AG04449 (cell line): ENCODE measurements at regions not wholly inside any gene's neighbourhood (a gene's known extent, or its start where the extent isn't known, plus 50 kb on each side); places are given as distances from the start of the nearest gene placed in this dataset.

Experiments used
- CTCF ChIA-PET: fragments of 350-600 bp; formaldehyde crosslinking; extraction: SDS; loops from one replicate; lab custom pipeline; 2021; ENCODE audit warnings: antibody characterized with exemption; lab: Yijun Ruan, JAX
- POLR2A ChIA-PET: fragments of 400-600, 350-600 bp; formaldehyde crosslinking; extraction: SDS; loops from one replicate; lab custom pipeline; 2020; ENCODE audit warnings: antibody characterized with exemption, inconsistent platforms; lab: Yijun Ruan, JAX
- DNase-seq: peaks from one replicate; pipeline ENCODE4 v3.0.0-alpha.2; 2010; ENCODE audit warnings: low read depth, low spot score
- H3K4me3 ChIP-seq: 2 replicates; pipeline ENCODE4 v1.5.1; 2011; ENCODE audit warnings: low read depth, mild to moderate bottlenecking, control low read depth, low read length
- TF ChIP-seq, protein P1 (sequence below): IDR thresholded peaks from one replicate; pipeline ENCODE4 v1.5.1; 2011; ENCODE audit warnings: mild to moderate bottlenecking, moderate library complexity, low read length, control low read depth, inconsistent platforms; ENCODE audit not compliant: insufficient read depth; ENCODE audit errors: missing control alignments

DNA sequence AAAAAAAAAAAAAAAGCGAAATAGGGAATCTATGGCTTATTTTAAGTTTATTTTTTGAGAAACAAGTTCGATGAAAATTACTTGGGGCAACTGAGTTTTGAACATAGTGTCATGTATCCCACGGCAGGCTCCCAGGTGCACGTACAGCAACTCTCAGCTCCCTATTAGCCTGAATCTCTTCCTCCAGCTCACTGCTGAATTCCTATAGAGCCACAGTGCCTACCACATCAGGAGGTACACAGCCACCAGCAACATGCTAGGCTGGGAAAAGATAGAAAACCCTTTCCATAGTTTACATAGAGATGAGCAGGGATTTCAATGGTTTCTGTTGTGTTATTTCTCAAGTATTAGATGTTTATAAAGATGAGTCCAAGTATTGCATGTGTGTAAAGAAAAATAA lies 115.9 kb upstream of the RGMB start:
- no peak for DNase-seq
- CTCF ChIA-PET, result no interaction called here
- POLR2A ChIA-PET, result no interaction called here
- TF ChIP-seq, protein P1, sequence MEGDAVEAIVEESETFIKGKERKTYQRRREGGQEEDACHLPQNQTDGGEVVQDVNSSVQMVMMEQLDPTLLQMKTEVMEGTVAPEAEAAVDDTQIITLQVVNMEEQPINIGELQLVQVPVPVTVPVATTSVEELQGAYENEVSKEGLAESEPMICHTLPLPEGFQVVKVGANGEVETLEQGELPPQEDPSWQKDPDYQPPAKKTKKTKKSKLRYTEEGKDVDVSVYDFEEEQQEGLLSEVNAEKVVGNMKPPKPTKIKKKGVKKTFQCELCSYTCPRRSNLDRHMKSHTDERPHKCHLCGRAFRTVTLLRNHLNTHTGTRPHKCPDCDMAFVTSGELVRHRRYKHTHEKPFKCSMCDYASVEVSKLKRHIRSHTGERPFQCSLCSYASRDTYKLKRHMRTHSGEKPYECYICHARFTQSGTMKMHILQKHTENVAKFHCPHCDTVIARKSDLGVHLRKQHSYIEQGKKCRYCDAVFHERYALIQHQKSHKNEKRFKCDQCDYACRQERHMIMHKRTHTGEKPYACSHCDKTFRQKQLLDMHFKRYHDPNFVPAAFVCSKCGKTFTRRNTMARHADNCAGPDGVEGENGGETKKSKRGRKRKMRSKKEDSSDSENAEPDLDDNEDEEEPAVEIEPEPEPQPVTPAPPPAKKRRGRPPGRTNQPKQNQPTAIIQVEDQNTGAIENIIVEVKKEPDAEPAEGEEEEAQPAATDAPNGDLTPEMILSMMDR, result no peak
- H3K4me3 ChIP-seq, result no peak overlapping the region

DNA sequence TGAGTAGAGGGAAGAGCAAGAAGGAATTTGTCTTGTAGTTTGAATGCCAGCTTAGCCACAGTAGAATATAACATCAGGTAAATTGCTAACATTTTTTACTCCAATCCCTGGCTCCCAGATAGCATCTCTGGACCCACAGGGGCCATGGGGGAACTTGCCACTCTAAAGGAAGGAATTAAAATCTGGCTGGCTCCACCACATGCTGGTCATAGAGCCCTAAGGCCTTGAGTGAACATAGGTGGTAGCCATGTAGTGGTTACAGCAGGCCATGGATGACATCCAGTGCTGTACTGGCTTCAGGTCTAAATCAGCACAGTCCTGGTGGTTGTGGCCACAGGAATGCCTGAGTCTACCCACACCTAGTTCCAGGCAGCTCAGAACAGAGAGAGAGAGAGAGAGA lies 109.9 kb upstream of the RGMB start:
- no peak overlapping the region for H3K4me3 ChIP-seq
- POLR2A ChIA-PET, result no interaction called here
- CTCF ChIA-PET, result interaction anchor here (1.5 kb wide), 1 partner anchor 15 kb away, joined by 4 read pairs; no protein-coding TSS in a partner anchor
- TF ChIP-seq, protein P1, result no peak
- DNase-seq, result no peak

DNA sequence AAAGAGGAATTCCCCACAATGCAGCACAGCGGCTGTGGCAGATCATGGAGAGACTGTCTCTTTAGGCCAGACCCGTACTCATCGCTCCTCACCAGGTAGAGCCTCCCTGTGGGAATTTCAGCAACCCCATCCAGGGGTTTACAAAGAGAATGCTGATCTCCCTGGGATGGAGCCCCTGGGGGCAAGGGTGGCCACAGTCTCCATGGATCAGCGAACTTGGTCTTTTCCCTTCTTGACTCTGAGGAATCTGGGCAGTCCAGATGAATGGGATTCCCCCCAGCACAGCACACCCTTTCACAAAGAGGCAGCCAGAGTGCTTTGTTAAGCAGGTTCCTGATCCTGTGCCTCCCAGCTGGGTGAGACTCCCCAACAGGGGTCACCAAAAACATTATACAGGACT lies 108.7 kb upstream of the RGMB start:
- no peak for DNase-seq
- ChIA-PET POLR2A (no interaction called here), CTCF (no interaction called here)
- H3K4me3 ChIP-seq, result no peak overlapping the region
- TF ChIP-seq, protein P1, result no peak

DNA sequence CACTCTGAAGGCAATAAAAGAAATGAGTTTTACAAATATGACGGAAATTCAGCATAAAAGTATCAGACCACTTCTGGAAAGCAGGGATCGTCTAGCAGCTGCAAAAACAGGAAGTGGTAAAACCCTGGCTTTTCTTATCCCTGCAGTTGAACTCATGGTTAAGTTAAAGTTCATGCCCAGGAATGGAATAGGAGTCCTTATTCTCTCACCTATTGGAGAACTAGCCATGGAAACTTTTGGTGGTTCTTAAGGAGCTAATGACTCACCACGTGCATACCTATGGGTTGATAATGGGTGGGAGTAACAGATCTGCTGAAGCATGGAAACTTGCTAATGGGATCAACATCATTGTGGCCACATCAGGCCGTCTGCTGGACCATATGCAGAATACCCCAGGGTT lies 93.5 kb upstream of the RGMB start:
- DNase-seq, result no peak
- TF ChIP-seq, protein P1, result no peak
- CTCF ChIA-PET, result interaction anchor here (0.9 kb wide), 1 partner anchor 16 kb away, joined by 3 read pairs; no protein-coding TSS in a partner anchor
- H3K4me3 ChIP-seq, result no peak overlapping the region
- POLR2A ChIA-PET, result no interaction called here

DNA sequence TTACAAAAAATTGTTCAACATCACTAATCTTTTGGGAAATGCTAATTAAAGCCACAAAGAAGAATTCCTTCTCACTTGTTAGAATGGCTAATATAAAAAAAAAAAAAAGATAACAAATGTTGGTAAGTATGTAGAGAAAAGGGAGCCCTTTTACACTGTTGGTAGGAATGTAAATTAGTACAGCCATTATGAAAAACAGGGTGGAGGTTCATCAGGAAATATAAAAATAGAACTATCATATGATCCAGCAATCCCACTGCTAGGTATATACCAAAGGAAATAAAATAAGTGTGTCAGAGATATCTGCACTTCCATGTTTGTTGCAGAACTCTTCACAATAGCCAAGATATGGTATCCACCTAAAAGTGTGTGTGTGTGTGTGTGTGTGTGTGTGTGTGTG lies 83.5 kb upstream of the RGMB start:
- no peak overlapping the region for H3K4me3 ChIP-seq
- TF ChIP-seq, protein P1, result no peak
- no peak for DNase-seq
- POLR2A ChIA-PET, result no interaction called here
- CTCF ChIA-PET, result no interaction called here

DNA sequence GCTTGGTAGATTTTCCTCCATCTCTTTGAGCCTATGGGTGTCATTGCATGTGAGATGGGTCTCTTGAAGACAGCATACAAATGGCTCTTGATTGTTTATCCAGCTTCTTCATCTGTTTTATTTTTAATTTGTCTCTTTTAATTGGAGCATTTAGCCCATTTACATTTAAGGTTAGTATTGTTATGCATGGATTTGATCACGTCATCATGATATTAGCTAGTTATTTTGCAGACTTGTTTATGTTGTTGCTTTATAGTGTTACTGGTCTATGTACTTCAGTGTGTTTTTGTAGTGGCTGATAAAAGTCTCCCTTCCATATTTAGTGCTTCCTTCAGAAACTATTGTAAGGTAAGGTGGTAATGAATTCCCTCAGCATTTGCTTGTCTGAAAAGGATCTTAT lies 78.6 kb upstream of the RGMB start:
- DNase-seq, result no peak
- ChIA-PET POLR2A (no interaction called here), CTCF (no interaction called here)

More for the DNA sequence above, 78.6 kb upstream of the RGMB start:
- TF ChIP-seq, protein P1, result no peak
- no peak overlapping the region for H3K4me3 ChIP-seq
